GM19395 (cell line): ENCODE measurements at regions not wholly inside any gene's neighbourhood (a gene's known extent, or its start where the extent isn't known, plus 50 kb on each side); places are given as distances from the start of the nearest gene placed in this dataset.

Experiments used
- ATAC-seq: cut with Tn5 transposase; IDR thresholded peaks from one replicate; pipeline ENCODE4 v1.9.1; 2021; ENCODE audit warnings: mild to moderate bottlenecking, moderate library complexity; ENCODE audit not compliant: unreplicated experiment

- no peak for ATAC-seq
These were observed 119.0 kb upstream of the PPP2R2D start for GRCh38 chr10:131781791-131782190.

DNA sequence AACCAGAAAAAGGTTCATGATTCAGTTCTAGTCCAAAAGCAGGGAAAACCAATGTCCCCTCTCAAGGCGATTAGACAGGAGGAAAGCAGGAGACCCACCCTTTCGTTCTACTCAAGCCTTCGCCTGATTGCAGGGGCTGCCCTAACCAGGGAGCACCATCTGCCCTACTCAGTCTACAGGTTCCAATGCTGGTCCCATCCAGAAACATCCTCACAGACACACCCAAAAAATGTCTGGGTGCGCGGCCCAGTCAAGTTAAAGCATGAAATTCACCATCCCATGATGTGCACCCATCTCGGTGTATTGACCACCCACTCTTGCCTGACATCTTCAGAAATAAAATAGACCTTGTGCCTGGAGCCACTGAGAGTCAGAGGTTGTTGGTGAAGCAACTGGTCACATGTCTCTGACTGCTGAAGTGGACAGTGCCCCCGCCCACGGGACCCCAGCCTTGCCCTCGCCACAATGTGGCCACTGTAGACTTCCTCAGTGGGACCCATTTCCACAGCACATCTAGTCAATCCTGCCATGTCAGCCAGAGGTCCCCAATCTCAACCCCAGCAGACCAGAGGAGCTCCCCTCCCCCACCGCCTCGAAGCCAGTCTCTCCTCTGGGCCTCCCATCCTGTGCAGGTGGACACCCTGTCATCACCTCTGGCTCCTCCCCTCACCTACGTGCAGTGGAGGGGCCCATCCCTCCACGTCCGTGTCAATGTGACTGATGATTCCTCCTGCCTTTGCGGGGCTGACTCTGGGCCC is 116.3 kb upstream of the PPP2R2D start:
- ATAC-seq: no peak

DNA sequence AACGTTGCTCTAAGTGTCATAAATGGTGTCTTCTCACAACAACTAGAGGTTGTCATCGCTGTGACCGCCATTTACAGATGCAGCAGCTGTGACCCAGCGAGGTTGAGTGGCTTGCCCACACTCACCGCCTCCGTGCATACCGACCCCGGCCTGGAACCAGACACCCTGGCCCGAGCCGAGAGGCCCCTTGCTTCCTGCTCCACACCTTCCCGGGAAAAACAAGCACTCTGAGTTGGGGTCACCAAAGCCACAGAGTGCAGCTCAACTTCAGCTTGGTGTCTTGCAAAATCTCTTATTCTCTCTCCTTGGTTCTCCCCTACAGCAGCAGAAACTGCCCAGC is 115.7 kb upstream of the PPP2R2D start:
- ATAC-seq: no peak

GRCh38 chr10:131786756-131787605 is 113.8 kb upstream of the PPP2R2D start:
- no peak for ATAC-seq

DNA sequence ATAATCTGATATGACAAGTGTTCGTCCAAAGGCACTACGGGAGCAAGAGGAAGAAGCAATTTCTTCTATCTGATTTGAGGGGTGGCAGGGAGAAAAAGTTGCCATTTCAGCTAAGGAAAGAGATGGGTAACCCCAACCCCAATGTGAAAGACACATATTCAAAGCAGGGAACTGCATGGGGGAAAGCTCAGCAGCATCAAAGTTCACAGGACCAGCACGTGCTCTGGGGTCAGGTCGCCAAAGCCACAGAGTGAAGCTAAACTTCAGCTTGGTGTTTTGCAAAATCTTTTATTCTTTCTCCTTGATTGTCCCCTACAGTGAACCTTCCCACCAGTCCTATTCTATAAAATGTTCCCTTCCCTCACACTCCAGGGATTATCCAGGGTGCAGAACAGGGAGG is 112.8 kb upstream of the PPP2R2D start:
- no peak for ATAC-seq

- no peak for ATAC-seq
These were observed 112.4 kb upstream of the PPP2R2D start for GRCh38 chr10:131788386-131788785.

GRCh38 chr10:131789516-131789915 is 111.3 kb upstream of the PPP2R2D start:
- no peak for ATAC-seq

DNA sequence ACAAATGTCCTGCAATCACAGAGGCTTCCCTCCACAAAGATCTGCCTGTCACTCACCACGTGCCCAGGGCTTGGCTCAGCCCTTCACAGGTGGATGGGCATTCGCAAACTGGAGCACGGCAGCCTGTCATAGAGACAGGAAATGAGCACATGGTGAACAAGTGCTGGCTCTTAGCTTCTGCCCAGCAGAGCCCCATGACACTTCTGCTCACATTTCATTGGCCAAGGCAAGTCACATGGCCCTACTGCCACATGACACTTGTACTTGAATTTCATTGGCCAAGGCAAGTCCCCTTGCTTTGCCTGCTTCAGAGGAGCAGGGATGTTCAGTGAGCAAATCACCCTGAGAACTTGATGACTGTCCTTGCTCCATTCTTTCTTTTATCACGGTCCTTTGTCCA is 110.8 kb upstream of the PPP2R2D start:
- no peak for ATAC-seq

DNA sequence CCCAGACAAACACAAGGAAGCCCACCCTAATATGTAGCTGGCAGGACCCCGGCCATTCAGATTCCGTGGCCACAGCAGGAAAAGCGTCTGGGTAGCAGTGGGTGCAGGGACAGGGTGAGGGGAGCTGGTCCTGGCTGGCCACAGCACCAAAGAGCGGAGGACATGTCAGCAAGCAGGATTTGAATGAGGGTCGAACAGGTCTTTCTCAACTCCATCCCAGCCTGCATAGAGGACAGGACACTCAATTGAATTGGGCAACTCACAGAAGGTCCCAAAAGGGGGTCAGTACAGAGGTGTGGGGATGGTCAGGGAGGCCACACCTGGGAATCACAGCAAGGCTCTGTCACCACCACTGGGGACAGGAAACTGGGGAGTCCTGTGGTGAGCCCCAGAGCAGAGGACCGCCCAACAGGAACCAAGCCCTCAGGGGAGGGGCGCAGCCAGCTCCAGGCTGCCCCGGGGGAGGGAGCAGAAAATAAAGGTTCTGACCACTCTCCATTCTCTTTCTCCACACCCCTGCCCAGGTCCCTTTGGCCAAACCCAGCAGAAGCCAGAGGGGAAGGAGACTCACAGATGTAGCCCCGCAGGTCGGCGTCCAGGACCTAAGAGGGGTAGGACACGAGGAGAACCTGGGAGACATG is 108.7 kb upstream of the PPP2R2D start:
- ATAC-seq: no peak

- no peak for ATAC-seq
These were observed 108.0 kb upstream of the PPP2R2D start for GRCh38 chr10:131792809-131793208.

- ATAC-seq: no peak
These were observed 105.0 kb upstream of the PPP2R2D start for GRCh38 chr10:131795761-131796160.

GRCh38 chr10:131797626-131798025 is 103.2 kb upstream of the PPP2R2D start:
- ATAC-seq: no peak

- ATAC-seq: no peak
These were observed 101.4 kb upstream of the PPP2R2D start for GRCh38 chr10:131799429-131799828.

- ATAC-seq: no peak
These were observed 98.5 kb upstream of the PPP2R2D start for GRCh38 chr10:131802156-131802915.

- no peak for ATAC-seq
These were observed 97.8 kb upstream of the PPP2R2D start for GRCh38 chr10:131802996-131803395.

GRCh38 chr10:131803860-131804425 is 96.9 kb upstream of the PPP2R2D start:
- no peak for ATAC-seq

DNA sequence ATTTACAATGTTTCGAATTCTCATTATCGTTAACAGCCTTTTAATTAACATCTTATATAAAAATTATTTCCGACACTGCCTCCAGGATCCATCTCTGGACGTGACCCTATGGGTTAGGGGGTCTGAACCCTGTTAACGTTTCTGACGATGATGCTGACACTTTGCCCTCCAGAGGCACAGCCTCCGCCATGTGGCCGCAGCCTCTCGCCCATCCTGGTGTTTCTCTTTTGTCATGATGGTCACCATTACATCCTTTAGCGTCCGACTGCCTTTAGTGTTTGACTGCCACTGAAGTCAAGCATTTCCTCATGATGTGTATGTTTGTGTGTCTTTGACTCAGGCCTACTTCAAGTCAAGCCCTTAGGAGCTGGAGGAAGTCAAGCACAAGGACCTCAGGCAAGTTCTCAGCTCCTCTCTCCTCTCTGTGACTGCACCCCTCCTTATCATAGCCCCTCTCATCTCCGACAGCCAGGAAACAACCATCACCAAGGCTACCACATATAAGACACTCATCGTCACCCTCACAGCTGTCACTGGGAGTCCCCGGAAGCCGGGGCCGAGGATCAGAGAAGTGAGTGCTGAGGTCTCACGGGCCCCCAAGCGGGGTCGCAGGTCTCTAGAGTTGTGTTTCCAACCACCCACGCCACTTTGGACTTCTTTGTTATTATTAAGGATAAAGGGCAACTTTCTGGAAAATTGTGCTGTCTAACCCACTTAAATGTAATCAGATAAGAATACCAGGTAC is 96.1 kb upstream of the PPP2R2D start:
- no peak for ATAC-seq

- no peak for ATAC-seq
These were observed 95.1 kb upstream of the PPP2R2D start for GRCh38 chr10:131805696-131806095.

- ATAC-seq: no peak
These were observed 94.7 kb upstream of the PPP2R2D start for GRCh38 chr10:131806146-131806545.
